ENCODE measurements at regions not wholly inside any gene's neighbourhood (a gene's known extent, or its start where the extent isn't known, plus 50 kb on each side); places are given as distances from the start of the nearest gene placed in this dataset.

GRCh38 chr15:48063411-48063985 lies 57.3 kb upstream of the SLC24A5 start:
- TF ChIP-seq CTCF (IDR thresholded peaks at IDR 0.05) (no peak), POLR2A (IDR thresholded peaks at IDR 0.05) (no peak)
